ENCODE measurements at regions not wholly inside any gene's neighbourhood (a gene's known extent, or its start where the extent isn't known, plus 50 kb on each side); places are given as distances from the start of the nearest gene placed in this dataset.

GRCh38 chr2:120653046-120653445 lies 82.6 kb upstream of the GLI2 start:
- peaks cover 5 to 20% (median 6%) of the 10 kb centered on the region in 3 donors for H3K9me3 ChIP-seq (ENCODE audit: control extremely low read depth in 1 of 3, control insufficient read depth in 2 of 3, insufficient read depth in 1 of 3, low read length in 2 of 3)
- ATAC-seq (ENCODE audit: low read depth) (no peak), DNase-seq (no peak)
- no peak overlapping the region for H3K4me2 ChIP-seq (replicated peaks; ENCODE audit: low read depth, low read length, poor library complexity, severe bottlenecking)
- Mint-ChIP-seq H3K27me3 (peaks cover 13% of the 10 kb centered on the region), H3K4me3 (no peak overlapping the region), H3K27ac (no peak overlapping the region), H3K9me3 (ENCODE audit: insufficient read depth) (peaks cover 15% of the 10 kb centered on the region), H3K4me1 (no peaks in the 10 kb centered on the region)
- no peak overlapping the region for H3K27ac ChIP-seq (ENCODE audit: low read length in 2 of 2)
- no peaks in the 10 kb centered on the region for H3K4me1 ChIP-seq (ENCODE audit: control insufficient read depth in 2 of 2, insufficient read depth in 2 of 2, low read length in 2 of 2)
- no peak overlapping the region for H3K4me3 ChIP-seq (ENCODE audit: control extremely low read depth in 1 of 5, extremely low read depth in 1 of 5, insufficient read depth in 1 of 5, low read depth in 2 of 5, low read length in 4 of 5)
- ChIA-PET POLR2A (no interaction called here), CTCF (no interaction called here)
- no peaks in the 10 kb centered on the region for H3K36me3 ChIP-seq (replicated peaks in 1 of 2; ENCODE audit: control extremely low read depth in 1 of 2, control insufficient read depth in 1 of 2, extremely low read depth in 1 of 2, insufficient read depth in 2 of 2, low read length in 1 of 2)
- intact Hi-C loops (cut with micrococcal nuclease): no loop called here
- no peak overlapping the region for H3K9ac ChIP-seq (ENCODE audit: low read length)
- H2AFZ ChIP-seq (ENCODE audit: insufficient read depth, low read depth, low read length, poor library complexity, severe bottlenecking): no peak overlapping the region
- peaks cover 0 to 6% (median 0%) of the 10 kb centered on the region in 4 experiments for H3K27me3 ChIP-seq (replicated peaks in 1 of 4; ENCODE audit: control extremely low read depth in 1 of 4, control insufficient read depth in 3 of 4, insufficient read depth in 4 of 4, low read length in 3 of 4)
- no peaks in the 10 kb centered on the region for H3K79me2 ChIP-seq (ENCODE audit: control insufficient read depth, insufficient read depth, low read length)
- TF ChIP-seq EZH2 (IDR thresholded peaks at IDR 0.05; ENCODE audit: borderline replicate concordance, insufficient read depth, low read depth, low read length, poor library complexity, severe bottlenecking) (no peak), CTCF (IDR thresholded peaks at IDR 0.05) (no peak)
- H4K20me1 ChIP-seq (ENCODE audit: control insufficient read depth, insufficient read depth, low read length, poor library complexity, severe bottlenecking): no peaks in the 10 kb centered on the region
- no CpG with 5 or more reads among the region's 2 CpGs for WGBS (ENCODE audit: insufficient coverage)

GRCh38 chr2:120653871-120654270 lies 81.8 kb upstream of the GLI2 start:
- H3K27ac Mint-ChIP-seq: no peak overlapping the region
- POLR2A ChIA-PET: no interaction called here

More at GRCh38 chr2:120653871-120654270, 81.8 kb upstream of the GLI2 start:
- Histone ChIP-seq H3K79me2 (ENCODE audit: control insufficient read depth, insufficient read depth, low read length) (no peaks in the 10 kb centered on the region), H3K27ac (ENCODE audit: low read length in 2 of 2) (no peak overlapping the region), H3K9ac (ENCODE audit: low read length) (no peak overlapping the region), H3K4me1 (ENCODE audit: control insufficient read depth in 2 of 2, insufficient read depth in 2 of 2, low read length in 2 of 2) (no peaks in the 10 kb centered on the region), H3K9me3 (ENCODE audit: control extremely low read depth in 1 of 3, control insufficient read depth in 2 of 3, insufficient read depth in 1 of 3, low read length in 2 of 3) (peaks cover 5 to 20% (median 6%) of the 10 kb centered on the region in 3 donors), H3K4me3 (ENCODE audit: control extremely low read depth in 1 of 5, extremely low read depth in 1 of 5, insufficient read depth in 1 of 5, low read depth in 2 of 5, low read length in 4 of 5) (no peak overlapping the region), H4K20me1 (ENCODE audit: control insufficient read depth, insufficient read depth, low read length, poor library complexity, severe bottlenecking) (no peaks in the 10 kb centered on the region), H3K27me3 (replicated peaks in 1 of 4; ENCODE audit: control extremely low read depth in 1 of 4, control insufficient read depth in 3 of 4, insufficient read depth in 4 of 4, low read length in 3 of 4) (peaks cover 0 to 6% (median 0%) of the 10 kb centered on the region in 4 experiments), H3K36me3 (replicated peaks in 1 of 2; ENCODE audit: control extremely low read depth in 1 of 2, control insufficient read depth in 1 of 2, extremely low read depth in 1 of 2, insufficient read depth in 2 of 2, low read length in 1 of 2) (no peaks in the 10 kb centered on the region), H3K4me2 (replicated peaks; ENCODE audit: low read depth, low read length, poor library complexity, severe bottlenecking) (no peak overlapping the region), H2AFZ (ENCODE audit: insufficient read depth, low read depth, low read length, poor library complexity, severe bottlenecking) (no peak overlapping the region)
- peaks cover 15% of the 10 kb centered on the region for H3K9me3 Mint-ChIP-seq (ENCODE audit: insufficient read depth)
- CTCF ChIA-PET: no interaction called here
- no peak for ATAC-seq (ENCODE audit: low read depth)
- H3K4me3 Mint-ChIP-seq: no peak overlapping the region
- WGBS (ENCODE audit: insufficient coverage): 89% methylated on average over 12 of the region's 13 CpGs
- TF ChIP-seq CTCF (IDR thresholded peaks at IDR 0.05) (no peak), EZH2 (IDR thresholded peaks at IDR 0.05; ENCODE audit: borderline replicate concordance, insufficient read depth, low read depth, low read length, poor library complexity, severe bottlenecking) (no peak)
- intact Hi-C loops (cut with micrococcal nuclease): no loop called here
- no peaks in the 10 kb centered on the region for H3K4me1 Mint-ChIP-seq
- peaks cover 16% of the 10 kb centered on the region for H3K27me3 Mint-ChIP-seq
- no peak for DNase-seq

Data from B cell (primary cell).